ENCODE measurements at regions not wholly inside any gene's neighbourhood (a gene's known extent, or its start where the extent isn't known, plus 50 kb on each side); places are given as distances from the start of the nearest gene placed in this dataset.
A peak's percentile ranks its signal among the peaks of the same experiment; 100 is the strongest.

- ATAC-seq (ENCODE audit: low read depth): no peak
- no peaks in the 10 kb centered on the region for H3K36me3 ChIP-seq (ENCODE audit: low read depth)
- H3K27ac ChIP-seq (ENCODE audit: poor library complexity, severe bottlenecking): no peak overlapping the region
- no peak for DNase-seq (ENCODE audit: low spot score)
- H3K27me3 ChIP-seq (ENCODE audit: insufficient read depth, poor library complexity, severe bottlenecking): no peaks in the 10 kb centered on the region
- no peak overlapping the region for H3K4me3 ChIP-seq (ENCODE audit: severe bottlenecking)
- H3K4me1 ChIP-seq (ENCODE audit: insufficient read depth, poor library complexity, severe bottlenecking): no peaks in the 10 kb centered on the region
- no peaks in the 10 kb centered on the region for H3K9me3 ChIP-seq (ENCODE audit: severe bottlenecking)
- no peak for TF ChIP-seq CTCF (IDR thresholded peaks at IDR 0.05; ENCODE audit: poor library complexity, severe bottlenecking)
Observed at GRCh38 chrX:7704205-7704604, 138.8 kb upstream of the VCX start.

- TF ChIP-seq CTCF (IDR thresholded peaks at IDR 0.05; ENCODE audit: poor library complexity, severe bottlenecking): no peak
- no peaks in the 10 kb centered on the region for H3K27me3 ChIP-seq (ENCODE audit: insufficient read depth, poor library complexity, severe bottlenecking)
- no peaks in the 10 kb centered on the region for H3K36me3 ChIP-seq (ENCODE audit: low read depth)
- no peak overlapping the region for H3K27ac ChIP-seq (ENCODE audit: poor library complexity, severe bottlenecking)
- H3K9me3 ChIP-seq (ENCODE audit: severe bottlenecking): no peaks in the 10 kb centered on the region
- no peaks in the 10 kb centered on the region for H3K4me1 ChIP-seq (ENCODE audit: insufficient read depth, poor library complexity, severe bottlenecking)
- no peak overlapping the region for H3K4me3 ChIP-seq (ENCODE audit: severe bottlenecking)
- DNase-seq (ENCODE audit: low spot score): no peak
- no peak for ATAC-seq (ENCODE audit: low read depth)
Observed at GRCh38 chrX:7698248-7698647, 144.7 kb upstream of the VCX start.

- no peaks in the 10 kb centered on the region for H3K36me3 ChIP-seq (ENCODE audit: low read depth)
- no peaks in the 10 kb centered on the region for H3K27me3 ChIP-seq (ENCODE audit: insufficient read depth, poor library complexity, severe bottlenecking)
- DNase-seq (ENCODE audit: low spot score): no peak
- H3K9me3 ChIP-seq (ENCODE audit: severe bottlenecking): no peaks in the 10 kb centered on the region
- TF ChIP-seq CTCF (IDR thresholded peaks at IDR 0.05; ENCODE audit: poor library complexity, severe bottlenecking): no peak
- ATAC-seq (ENCODE audit: low read depth): no peak
- peaks cover 4% of the 10 kb centered on the region for H3K4me1 ChIP-seq (ENCODE audit: insufficient read depth, poor library complexity, severe bottlenecking)
- H3K27ac ChIP-seq (ENCODE audit: poor library complexity, severe bottlenecking): no peak overlapping the region
- H3K4me3 ChIP-seq (ENCODE audit: severe bottlenecking): no peak overlapping the region
Observed at GRCh38 chrX:7690842-7691241, 152.1 kb upstream of the VCX start.

- H3K9me3 ChIP-seq (ENCODE audit: severe bottlenecking): no peaks in the 10 kb centered on the region
- no peak overlapping the region for H3K27ac ChIP-seq (ENCODE audit: poor library complexity, severe bottlenecking)
- H3K4me1 ChIP-seq (ENCODE audit: insufficient read depth, poor library complexity, severe bottlenecking): peaks cover 4% of the 10 kb centered on the region
- H3K36me3 ChIP-seq (ENCODE audit: low read depth): no peaks in the 10 kb centered on the region
- no peaks in the 10 kb centered on the region for H3K27me3 ChIP-seq (ENCODE audit: insufficient read depth, poor library complexity, severe bottlenecking)
- DNase-seq (ENCODE audit: low spot score) (no peak), ATAC-seq (ENCODE audit: low read depth) (peak; percentile 78)
- H3K4me3 ChIP-seq (ENCODE audit: severe bottlenecking): no peak overlapping the region
- no peak for TF ChIP-seq CTCF (IDR thresholded peaks at IDR 0.05; ENCODE audit: poor library complexity, severe bottlenecking)
Observed at GRCh38 chrX:7689791-7690412, 153.1 kb upstream of the VCX start.

- Histone ChIP-seq H3K27ac (ENCODE audit: poor library complexity, severe bottlenecking) (no peak overlapping the region), H3K27me3 (ENCODE audit: insufficient read depth, poor library complexity, severe bottlenecking) (no peaks in the 10 kb centered on the region), H3K36me3 (ENCODE audit: low read depth) (no peaks in the 10 kb centered on the region), H3K4me1 (ENCODE audit: insufficient read depth, poor library complexity, severe bottlenecking) (no peaks in the 10 kb centered on the region), H3K4me3 (ENCODE audit: severe bottlenecking) (no peak overlapping the region), H3K9me3 (ENCODE audit: severe bottlenecking) (no peaks in the 10 kb centered on the region)
- TF ChIP-seq CTCF (IDR thresholded peaks at IDR 0.05; ENCODE audit: poor library complexity, severe bottlenecking): no peak
- DNase-seq (ENCODE audit: low spot score) (no peak), ATAC-seq (ENCODE audit: low read depth) (no peak)
Observed at GRCh38 chrX:7680181-7680580, 162.8 kb upstream of the VCX start.

All from RWPE2 (cell line).